Activated naive CD4-positive, alpha-beta T cell (primary cell): ENCODE measurements at regions not wholly inside any gene's neighbourhood (a gene's known extent, or its start where the extent isn't known, plus 50 kb on each side); places are given as distances from the start of the nearest gene placed in this dataset.

ENCODE experiments used
- DNase-seq, 4 experiments: peaks; one replicate each; lab custom pipeline; 2025; lab: John Stamatoyannopoulos, UW

DNA sequence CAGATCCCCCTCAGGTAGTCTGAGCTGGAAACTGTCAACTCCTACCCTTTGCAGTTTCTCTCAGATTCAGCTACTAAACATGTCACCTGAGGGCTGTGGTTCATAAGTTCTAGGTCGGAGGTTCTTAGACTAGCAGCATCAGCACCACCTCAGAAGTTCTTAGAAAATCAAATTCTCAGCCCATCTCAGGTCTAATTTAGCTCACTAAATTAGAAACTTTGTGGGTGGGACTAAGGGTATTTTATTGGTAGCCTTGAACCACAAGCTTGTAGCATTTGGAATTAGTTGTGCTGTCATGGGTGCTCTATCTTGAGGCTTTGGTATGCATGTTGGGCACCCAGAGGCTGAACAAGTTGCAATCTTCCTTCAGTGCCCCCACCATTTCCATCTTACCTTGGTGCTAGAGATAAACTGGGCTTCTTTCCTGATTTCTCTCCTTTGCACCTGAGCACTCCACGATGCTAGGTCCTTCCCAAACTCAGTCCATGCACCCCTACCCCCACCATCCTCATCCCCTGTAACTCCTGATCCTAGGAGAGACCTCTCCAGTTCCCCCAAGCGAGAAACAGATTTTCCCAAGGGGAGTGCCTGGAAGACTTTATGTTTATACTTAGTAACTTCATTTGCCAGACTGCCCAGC is 54.2 kb downstream of the S1PR1 start:
- DNase-seq, result no peak

DNA sequence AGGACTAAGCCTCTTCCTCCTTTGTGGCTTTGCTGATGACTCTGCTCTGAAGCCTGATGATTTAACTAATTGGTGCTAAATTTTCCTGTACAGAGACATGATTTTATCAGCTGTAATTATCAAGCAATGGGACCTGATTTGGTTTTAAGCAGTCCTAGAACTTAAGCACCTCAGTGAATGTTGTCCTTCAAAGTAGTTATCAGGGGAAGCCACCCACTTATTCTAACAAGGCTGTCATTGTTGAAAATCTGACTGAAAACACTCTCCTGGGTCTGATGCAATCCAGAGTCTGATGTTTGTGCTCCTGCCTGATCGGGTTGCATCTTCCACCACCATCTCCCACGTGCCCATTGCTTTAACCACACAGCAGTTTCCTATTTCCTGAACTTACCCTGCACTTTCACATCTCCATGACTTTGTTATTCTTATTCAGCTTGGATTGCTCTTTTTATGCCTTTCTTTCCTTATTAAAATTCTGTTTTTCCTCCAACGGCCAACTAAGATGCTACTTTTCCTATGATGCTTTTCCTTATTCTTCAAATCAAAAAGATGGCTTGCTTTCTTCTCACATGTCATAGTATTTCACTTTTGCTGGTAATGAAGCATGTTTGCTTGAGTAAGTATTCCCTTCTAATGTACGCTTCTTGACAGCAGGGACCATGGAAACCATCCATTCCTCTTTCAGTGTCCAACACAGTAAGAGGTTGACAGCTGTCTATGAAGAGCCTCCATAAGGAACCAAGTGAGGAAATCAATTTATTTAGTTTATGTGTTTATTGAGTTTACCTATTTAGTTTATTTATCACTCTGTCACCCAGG is 55.0 kb downstream of the S1PR1 start:
- DNase-seq, result no peak

DNA sequence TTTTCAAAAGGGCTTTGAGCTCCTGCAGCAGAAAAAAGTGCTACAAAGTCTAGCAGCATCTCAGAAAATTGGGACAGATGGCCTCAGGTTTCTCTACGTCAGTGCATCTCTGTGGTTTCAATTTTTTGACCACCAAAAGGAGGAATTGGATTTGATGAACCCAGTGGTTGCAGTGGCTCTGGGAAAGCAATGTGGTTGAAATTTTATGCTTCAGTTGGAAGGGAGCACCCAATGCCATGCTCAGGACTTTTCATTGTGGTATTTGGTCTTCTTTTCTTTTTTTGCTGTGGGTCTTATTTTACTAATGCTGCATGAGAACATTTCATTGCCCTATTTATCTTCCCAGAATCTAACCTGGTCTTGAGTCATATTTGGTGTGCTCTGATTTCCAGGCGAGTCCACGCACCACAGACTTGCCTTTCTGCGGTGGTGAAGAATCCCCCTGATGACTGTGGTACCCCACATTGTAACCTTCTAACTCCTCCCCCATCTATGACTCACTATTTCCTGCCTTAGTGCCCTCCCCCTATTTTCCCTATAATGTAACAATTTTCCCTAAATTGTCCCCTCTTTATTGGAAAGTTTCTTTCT is 56.7 kb downstream of the S1PR1 start:
- DNase-seq, result no peak

DNA sequence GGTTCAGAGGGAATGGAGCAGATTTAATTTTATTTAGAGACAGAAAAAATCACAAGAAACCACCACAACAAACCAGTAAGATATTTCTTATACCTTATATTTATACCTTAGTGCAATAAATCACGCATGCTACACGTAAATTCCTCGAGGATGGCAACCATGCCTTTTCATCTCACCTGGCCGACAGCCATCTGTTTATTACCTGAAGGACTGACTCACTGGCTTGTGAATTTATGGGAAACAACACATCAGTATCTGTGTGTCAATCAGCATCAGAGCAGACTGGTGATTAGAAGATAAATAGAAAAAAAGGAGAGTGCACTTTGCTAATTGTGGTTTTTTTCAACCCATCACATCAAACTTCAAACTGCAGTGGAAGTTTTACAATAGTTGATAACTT is 58.4 kb downstream of the S1PR1 start:
- DNase-seq, result no peak

DNA sequence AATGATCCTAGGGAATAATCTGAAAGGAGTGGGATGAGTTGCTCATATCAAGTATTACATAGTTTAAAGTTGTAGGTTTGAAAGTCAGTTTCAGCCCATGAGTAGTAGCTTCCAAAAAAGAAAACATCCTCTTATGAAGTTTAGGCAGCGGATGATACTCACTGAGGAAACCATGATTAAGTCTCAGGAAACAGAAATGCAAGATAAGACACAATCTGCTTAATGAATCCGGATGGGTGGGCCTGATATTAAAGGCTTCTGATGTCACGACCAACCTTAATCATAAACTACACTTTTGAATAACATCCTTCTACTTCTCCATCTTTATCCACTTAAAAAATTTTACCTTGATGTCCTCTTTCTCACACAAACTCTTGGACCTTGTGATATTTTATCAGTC is 61.8 kb downstream of the S1PR1 start:
- no peak for DNase-seq

DNA sequence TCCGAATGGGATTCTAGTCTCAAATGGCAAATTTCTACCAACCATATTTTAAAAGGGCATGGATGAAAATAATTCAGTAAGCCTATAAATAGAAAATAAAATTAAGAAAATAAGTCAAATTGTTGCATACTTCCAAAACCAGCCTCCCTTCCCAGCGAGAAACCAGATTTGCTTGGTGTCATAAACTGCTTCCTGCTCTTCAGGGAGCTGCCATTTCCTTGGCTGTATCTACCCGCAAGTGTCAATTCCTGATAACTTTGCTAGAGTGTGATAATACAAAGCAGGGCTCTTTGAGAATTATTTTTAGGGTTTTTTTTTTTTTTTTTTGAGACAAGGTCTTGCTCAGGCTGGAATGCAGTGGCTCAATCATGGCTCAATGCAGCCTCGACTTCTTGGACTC is 62.3 kb downstream of the S1PR1 start:
- DNase-seq, result no peak

DNA sequence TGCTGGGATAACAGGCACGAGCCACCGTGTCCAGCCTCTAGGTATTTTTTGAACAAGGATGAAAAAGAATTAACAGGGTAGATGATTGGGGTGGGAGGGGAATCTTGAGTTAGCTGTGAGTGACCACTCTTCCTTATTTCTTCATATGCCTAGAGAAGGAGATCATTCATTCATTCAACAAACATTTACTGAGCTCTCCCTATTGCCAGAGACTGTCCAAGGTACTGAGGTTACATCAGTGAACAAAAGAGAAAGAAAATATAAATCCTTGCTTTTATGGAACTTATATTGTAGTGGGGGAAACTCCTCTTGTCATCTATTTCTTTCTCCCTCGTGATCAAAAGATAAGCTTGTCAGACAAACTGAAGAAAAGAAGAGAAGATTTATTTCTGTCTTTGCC is 62.9 kb downstream of the S1PR1 start:
- DNase-seq, result no peak

DNA sequence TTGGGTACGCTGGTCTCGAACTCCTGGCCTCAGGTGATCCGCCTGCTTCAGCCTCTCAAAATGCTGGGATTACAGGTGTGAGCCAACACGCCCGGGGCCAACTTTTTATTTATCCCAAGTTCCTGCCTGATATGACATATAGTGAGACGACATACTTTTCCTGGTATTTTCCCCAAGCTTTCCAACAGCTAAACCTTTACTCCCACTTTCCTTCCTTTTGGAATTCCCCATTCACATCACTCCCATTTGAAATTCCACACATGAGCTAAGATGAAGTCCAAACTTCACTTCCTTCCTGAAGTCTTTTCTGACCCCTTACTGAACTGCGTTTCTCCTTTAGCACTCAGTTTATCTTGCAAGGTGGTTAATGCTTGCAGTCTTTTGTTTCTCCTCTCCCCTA is 64.1 kb downstream of the S1PR1 start:
- no peak for DNase-seq

DNA sequence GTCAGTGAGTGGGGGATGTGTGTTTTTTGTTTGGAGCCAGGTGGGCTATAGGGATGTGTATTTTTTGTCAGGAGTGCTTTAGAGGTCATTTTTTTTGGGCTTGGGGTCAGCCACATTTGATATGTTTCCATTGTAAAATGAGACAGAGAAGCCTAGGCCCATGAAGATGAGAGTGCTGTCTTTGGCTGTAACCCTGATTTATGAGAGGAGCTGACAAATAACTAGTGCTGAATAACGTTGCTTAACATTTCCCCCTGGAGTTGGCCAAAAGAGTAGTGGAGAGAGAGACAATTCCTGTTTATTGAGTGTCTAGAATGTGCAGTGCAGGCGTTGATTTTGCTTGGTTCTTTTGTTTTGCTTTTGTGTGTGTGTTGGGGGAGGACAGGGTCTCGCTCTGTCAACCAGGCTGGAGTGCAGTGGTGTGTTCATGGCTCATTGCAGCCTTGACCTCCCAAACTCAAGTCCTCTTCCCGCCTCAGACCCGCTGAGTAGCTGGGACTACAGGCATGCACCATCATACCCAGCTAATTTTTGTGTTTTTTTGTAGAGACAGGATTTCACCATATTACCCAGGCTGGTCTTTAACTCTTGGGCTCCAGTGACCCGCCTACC is 64.7 kb downstream of the S1PR1 start:
- no peak for DNase-seq

DNA sequence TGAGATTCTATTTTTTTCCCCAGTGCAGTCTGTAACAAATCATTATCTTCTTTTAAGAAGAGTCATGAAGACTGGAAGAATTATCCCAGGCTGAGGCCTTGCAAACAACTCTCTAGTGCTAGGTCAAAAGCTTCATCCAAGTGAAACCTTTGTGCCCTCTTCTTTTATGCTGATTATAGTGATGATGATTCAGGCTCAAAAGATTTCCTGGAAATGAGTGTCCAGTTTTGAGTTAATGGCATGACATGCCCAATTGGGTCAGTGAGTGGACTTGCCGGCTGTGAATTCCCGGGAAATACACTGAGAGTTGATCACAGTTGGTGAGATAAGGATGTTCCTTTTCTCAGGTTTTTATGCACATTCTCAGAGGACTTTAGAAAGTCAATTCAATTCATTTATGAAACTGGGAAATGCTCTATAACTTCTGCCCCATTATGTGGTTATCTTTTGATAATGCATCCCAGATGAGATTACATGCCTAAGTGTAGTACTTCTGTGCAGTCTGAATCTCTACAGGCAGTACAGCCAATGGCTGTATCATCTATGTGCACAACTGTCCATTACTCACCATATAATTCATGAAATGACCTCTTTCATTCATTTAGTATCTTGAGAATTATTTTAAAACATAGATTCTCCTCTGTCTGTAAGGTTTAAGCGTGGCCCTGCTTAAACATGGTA is 66.2 kb downstream of the S1PR1 start:
- DNase-seq, result no peak

DNA sequence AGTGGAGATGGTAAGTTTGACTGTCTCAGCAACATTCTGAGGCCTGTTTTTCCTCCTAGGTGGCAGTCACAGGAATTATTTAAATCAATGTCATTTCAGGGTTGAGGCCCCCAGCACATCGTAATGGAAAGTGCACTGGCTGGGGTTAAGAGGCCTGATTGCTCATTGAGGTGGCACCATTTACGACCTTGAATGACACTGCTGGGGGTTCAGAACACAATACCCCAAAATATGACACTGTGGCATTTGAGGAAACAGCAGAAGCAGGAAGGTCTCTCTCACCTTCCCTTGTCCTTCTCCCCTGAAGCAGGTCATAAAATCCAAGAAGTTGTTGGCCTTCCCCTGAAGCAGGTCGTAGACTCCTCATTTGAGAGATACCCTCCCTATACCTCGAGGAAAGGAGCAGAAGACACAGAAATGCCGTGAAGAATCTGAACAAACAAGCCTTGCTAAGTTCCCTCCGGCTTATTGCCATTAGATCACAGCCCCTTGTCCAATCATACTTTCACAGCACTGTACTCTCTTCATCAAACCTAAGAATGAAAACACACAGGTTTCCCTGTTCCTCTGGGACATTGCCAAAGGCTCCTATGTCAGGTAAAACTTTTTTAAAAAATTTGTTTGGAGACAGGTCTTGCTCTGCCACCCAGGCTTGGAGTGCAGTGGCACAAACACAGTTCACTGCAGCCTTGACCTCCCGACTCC is 71.3 kb downstream of the S1PR1 start:
- no peak for DNase-seq

DNA sequence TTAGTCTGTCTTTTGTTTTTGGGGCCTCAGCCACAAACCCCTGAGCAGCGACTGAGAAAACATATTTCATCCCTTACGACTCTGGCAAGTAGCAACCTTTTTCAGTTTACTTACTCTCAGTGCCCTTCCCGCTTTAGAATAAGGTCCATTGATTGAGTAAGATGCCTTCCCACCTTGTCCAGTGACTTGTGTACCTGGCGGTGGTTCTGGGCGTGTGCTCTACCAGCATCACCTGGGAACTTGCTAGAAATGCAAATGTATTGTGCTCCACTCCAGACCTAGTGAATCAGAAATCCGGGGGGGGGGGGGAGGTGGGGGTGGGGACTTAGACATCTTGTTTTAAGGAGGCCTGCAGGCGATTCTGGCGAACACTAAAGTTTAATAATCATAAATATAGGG is 72.1 kb downstream of the S1PR1 start:
- DNase-seq, result no peak

DNA sequence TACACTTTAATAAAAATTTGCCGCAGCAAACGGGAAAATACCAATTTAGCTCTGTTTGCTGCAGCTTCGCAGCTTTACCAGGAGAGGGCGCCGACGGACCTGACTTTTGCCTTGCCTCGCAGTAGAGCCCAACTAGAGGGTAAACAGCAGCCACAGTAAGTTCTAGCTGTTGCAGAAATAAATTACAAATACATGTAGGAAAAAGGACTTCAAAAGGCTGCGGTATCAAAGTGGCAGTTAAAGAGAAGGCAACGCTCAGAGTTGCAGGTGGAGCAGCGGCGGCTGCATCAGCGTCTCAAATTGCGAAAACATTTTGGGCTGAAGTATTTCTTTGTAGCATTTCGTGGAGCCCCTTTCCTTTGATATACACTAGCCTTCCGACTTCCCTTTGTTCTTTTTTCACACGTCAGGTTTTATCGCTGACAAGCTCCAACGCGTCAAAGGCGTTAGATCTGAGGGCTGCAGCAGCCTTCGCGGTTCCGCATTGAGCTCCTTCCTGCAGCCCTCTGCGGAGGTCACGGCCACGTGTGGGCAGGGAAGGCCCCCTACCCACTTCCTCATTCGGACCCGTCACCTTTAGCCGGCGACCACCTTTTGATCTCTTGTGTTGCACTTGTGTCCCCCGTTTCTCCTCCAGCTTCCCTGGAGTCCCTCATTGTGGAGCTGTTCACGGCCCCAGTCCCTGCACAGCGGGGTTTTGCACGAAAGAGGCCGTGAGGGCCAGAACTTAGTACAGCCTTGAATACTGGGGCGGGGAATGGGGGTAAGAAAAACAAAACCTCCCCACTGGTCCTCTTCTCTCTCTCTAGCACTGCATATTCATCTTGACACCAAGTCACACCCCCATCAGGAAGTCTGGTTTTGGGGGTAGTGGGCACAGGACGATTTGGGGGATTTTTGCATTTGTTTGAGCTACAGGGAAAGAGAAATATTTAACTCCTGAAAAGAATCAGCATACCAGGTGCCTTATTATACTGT is 72.8 kb downstream of the S1PR1 start:
- DNase-seq, result peak; percentile 16 to 70 (median 37)

DNA sequence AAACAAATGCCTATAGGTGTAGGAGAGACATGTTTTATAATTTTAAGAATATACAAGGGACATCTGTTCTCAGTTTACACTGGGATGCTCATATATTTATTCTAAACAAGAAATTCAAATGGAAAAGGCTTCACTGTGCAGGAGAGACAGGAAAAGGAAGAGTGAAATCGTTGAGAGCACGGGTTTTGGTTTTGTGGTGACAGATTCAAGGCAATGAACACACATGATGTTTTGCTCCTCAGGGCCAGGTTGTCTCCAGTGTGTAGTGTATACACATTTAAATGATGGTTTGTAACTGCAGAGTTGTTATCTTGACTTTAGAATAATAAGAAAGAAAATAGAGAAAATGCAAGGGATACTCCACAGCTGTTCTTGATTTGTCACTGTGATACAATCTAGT is 73.7 kb downstream of the S1PR1 start:
- DNase-seq, result no peak

DNA sequence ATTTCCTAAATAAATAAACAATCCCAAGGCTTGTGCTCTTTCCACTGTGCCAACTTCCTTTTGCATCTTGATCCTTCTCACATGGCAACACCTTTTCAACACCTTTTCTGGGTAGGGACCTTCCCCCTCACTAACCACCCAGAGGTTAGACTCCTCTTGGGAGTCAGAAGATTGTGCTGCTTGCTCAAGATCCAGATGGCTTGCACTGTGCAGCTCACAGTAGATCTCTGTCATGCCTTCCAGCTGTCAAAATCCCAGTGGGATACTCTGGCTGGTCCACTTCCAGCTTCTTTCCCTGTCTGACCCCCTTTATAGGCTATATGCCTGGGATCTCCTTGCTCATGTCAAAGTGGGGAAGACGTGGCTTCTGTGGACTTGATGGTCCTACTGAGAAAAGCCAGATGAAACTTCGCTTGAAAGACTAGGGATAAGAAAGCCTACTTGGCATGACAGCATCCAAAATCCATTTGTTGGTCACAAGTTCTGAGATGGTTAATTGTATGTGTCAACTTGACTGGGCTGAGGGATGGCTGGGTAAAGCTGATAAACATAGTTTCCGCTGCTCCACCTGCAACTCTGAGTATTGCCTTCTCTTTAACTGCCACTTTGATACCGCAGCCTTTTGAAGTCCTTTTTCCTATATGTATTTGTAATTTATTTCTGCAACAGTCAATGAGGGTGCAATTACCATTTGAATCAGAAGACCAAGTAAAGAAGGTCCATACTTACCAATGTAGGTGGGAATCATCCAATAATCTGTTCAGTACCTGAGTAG is 74.5 kb downstream of the S1PR1 start:
- DNase-seq, result no peak

DNA sequence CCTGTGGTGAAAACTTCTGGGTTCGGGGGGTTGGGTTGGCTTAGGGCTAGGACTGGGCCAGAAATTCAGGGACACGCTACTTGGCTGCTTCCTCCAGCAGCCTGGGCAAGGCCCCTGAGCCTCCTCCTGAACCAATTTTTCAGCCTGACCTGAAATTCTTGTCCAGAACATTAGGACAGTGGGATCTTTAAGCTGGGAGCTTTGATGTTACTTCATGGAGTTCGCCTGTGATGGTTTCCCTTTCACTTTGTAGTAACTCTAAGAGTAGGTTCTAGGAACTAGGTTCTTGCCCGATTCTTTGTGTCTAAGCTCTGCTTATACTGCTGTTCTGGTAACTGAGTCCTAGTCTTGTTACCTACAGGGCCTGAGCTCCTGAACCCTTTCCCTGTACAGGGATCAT is 75.3 kb downstream of the S1PR1 start:
- DNase-seq, result no peak

DNA sequence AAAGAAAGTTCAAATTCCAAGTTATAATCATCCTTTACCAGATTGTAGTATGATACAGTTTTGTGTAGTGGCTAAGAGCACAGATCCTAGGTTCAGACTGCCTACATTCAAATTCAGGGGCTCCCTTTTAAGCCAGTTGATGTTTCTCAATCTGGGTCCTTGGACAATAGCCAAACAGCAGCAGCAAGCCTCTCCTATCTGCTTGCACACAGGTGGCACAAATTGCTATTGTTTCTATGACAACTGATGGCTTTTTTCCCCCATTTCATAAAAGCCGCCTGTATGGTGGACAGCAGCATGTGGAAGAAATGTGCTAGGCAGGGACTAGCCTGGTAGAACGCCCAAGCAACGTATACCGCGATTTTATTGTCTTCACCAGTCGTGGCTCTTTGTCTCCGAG is 76.5 kb downstream of the S1PR1 start:
- DNase-seq, result no peak

DNA sequence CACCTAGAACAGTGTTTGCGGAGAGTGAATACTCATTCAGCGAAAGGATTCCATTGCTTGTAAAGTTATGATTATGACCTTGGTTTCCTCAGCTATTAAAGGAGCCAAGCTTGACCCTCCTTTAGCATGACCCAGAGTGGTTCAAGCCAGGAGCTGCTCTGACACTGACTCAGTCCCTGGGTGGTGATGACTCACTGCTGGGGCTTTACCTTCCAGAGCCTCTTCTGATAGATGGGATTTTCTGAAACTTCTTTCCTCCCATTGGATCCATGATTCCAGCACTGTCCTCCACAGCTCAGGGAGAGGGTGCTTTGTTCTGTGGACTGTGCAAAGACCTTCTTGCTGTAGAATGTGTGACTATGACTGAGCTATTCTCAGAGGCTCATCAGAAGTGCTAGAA is 77.4 kb downstream of the S1PR1 start:
- no peak for DNase-seq

DNA sequence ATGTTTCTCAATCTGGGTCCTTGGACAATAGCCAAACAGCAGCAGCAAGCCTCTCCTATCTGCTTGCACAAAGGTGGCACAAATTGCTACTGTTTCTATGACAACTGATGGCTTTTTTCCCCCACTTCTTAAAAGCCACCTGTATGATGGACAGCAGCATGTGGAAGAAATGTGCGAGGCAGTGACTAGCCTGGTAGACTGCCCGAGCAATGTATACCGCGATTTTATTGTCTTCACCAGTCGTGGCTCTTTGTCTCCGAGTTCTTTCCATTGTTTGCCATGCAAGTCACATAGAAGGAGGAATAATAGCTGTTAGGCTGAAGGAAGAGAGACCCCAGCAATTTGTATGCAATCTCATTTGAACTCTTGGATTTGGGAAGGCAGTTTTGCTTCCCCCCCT is 79.4 kb downstream of the S1PR1 start:
- no peak for DNase-seq

DNA sequence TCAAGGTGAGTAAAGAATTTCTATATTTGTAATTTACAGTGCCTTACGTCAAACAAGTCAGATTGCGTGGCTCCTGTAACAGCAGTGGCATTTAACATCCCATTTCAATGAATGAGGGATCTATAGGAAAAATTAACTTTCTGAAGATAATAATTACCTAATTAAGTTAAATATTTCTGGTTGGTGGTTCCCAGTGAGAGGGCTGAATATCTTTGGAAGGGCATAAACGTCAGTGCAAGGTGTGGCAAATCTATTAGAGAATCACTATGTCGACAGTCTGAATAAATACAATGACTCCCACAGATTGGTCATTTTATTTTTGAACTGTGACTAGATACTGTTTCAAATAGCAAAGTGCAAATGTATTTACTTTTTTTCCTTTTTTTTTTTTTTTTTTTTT is 80.0 kb downstream of the S1PR1 start:
- DNase-seq, result no peak
